AG08395 (cell line): ENCODE measurements at regions not wholly inside any gene's neighbourhood (a gene's known extent, or its start where the extent isn't known, plus 50 kb on each side); places are given as distances from the start of the nearest gene placed in this dataset.
"Not testable (repeated sequence)": the region's sequence is repeated elsewhere in the genome, so short reads cannot be mapped to it uniquely, and the experiment has no call there.

Experiments
- DNase-seq: peaks from one replicate; pipeline ENCODE4 v3.0.0; 2012; ENCODE audit warnings: mixed read lengths, low spot score

DNA sequence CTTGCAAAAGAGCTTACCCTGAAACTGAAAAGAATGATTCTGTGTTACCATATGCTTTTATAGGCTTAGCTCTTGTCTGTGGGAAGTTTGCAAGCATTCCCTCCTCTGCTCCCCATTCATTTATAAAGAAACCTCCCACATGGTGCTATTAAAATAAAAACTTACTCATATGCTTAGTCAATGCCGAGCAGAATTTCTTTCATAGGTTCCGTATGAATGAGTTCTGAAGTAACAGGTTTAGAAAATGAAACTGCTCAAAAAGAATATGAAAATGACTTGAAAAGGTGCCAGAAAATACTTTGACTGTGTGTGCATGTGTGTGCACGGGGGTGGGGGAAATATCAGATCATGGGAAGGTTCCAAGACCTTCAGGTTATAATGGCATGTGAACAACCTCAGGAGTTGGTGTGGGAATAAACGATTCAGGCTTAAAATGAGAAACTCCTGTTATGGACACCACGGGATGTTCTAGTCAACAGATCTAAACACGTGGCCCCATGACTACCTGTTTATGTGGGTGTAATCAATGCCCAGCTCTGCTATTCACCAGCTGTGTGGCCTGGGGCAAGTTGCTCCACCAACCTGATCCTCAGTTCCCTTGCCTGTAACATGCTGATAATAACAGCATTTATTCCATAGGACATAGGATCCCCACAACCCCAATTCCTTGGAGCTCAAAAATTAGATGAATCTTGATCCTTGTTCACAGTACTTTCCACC, 293.7 kb upstream of the PLGLB1 start:
- not testable (repeated sequence) for DNase-seq

DNA sequence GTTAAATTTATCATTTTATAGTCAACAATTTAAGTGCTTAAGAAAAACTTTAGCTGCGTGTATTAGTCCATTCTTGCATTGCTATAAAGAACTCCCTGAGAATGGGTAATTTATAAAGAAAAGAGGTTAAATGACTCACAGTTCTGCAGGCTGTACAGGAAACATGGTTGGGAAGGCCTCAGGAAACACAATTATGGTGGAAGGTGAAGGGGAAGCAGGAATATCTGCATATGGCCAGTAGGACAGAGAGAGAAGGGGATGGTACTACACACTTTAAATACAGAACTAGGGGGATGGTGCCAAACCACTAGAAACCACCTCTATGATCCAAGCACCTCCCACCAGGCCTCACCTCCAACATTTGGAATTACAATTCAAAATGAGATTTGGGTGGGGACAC, 295.5 kb upstream of the PLGLB1 start:
- DNase-seq, result not testable (repeated sequence)

DNA sequence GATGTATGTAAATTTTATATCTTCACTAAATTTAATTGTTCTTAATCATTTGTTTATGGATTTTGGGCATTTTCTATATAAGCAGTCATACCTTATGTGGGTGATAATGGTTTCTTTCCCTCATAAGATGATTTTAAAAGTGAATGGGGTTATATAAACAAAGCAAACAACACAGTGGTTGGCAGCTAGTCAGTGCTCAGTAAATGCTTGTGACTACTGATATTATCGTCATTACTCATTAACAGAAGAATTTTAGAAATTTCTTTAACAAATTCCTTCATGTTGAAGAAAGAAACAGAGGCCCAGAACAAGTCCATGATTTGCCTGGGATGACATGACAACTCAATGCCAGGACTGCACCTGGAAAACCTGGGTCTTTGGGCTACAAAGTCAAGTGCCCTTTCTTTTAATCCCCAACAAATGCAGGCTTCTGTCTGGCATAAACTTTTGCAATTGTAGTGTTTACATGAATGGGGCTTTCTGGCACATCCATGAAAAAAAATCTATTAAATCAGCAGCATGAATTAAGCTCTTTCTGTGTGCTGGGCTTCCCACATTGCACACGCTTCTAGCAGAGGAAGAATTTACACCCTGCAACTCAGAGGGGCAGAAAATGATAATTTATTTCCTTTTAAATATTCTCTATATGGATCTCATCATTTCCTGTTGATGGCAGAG, 297.3 kb upstream of the PLGLB1 start:
- DNase-seq, result not testable (repeated sequence)

DNA sequence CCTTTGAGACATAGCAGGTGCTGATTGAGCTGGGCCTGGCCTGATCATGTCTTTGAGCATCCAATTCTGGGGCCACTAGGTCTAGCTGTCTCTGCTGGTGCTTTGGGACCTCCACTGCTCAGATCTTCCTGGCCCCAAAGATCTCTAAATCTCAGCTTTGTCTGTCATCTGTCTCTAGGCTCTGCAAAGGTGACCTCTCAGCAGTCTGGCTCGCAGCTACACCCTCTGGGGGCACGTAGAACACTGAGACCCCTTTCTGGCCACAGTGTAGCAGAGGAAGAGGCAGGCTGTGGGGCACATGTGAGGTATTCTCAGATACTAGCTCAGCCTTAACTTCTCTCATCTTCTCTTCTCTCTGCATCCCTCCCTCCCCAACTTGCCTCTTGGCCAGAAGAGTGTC, 298.1 kb upstream of the PLGLB1 start:
- not testable (repeated sequence) for DNase-seq

DNA sequence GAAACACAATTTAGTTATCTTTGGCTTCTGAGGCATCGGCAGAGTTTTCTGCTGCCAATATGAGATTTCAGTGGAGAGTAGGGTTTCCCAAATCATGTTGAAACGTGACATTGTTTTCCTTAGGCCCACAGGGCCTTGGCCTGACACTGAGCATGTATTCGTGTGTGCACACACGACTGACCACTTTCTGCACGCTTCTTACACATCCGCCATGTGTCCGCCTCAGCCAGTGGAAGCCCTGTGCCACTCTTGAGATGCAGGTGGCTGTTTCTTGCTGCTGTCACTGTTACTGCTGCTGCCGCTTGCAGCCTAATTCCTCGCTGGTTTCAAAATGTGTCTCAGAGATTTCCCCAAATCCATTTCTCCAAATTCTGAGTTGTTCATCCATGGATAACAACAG, 299.6 kb upstream of the PLGLB1 start:
- not testable (repeated sequence) for DNase-seq

GRCh38 chr2:87324335-87325041, 302.8 kb upstream of the PLGLB1 start:
- DNase-seq, result not testable (repeated sequence)

DNA sequence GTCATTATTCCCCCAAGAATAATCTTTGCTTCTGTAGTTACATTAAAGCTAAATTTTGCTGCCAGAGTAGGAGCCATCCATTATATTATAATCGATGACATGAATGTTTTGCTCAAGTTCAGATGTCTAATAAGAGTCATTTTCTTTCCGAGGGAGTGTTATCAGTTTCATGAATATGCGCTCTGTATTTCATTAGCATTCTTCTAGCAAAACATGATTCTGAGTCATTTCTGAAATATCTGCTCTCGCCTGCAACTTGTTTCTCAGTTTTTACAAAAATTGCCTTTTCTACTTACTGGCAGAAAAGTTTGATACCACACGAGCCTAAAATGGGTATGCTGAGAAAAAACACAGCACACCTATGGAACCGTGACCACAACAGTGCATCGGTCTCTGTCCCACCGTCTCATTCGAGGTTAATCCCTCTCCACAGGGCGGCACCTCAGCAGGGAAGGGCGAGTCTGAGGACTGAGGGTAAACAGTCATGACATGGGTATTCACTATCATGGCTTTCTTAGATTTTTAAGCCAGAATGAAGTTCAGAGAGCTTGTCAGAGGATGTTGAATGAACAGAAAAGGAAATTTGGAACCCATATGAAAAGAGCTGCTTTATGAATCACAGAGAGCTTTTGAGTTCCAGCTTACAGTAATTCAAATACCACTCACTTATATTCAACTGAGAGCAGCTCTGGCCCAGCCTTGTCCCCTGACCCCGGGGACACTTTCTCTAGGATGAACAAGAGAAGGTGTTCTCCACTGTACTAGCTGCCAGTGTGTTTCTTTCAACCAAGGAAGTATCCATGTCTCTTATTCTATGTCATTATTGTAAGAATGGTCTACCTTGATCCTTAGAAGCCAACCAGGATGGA, 303.6 kb upstream of the PLGLB1 start:
- not testable (repeated sequence) for DNase-seq

- not testable (repeated sequence) for DNase-seq
Measured at GRCh38 chr2:87325911-87326294, 304.3 kb upstream of the PLGLB1 start.

DNA sequence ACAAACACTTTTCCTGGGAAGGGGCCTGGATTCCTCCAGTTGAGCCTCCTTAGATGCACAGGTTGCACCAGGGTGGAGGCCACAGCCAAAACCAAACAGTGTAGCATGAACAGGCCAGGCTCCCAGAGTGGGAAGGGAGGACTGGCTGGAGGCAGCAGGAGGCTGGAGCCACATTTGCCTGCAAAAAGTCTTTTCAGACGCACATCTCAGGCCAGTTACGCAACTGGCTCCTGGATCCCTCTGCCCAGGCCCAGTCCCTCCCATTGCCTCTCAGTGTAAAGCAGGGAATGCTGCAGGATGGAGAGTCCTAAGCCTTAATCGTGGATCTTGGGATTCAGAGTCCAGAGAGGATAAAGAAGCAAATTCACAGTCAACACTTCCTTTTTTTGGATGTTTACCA, 305.1 kb upstream of the PLGLB1 start:
- not testable (repeated sequence) for DNase-seq

DNA sequence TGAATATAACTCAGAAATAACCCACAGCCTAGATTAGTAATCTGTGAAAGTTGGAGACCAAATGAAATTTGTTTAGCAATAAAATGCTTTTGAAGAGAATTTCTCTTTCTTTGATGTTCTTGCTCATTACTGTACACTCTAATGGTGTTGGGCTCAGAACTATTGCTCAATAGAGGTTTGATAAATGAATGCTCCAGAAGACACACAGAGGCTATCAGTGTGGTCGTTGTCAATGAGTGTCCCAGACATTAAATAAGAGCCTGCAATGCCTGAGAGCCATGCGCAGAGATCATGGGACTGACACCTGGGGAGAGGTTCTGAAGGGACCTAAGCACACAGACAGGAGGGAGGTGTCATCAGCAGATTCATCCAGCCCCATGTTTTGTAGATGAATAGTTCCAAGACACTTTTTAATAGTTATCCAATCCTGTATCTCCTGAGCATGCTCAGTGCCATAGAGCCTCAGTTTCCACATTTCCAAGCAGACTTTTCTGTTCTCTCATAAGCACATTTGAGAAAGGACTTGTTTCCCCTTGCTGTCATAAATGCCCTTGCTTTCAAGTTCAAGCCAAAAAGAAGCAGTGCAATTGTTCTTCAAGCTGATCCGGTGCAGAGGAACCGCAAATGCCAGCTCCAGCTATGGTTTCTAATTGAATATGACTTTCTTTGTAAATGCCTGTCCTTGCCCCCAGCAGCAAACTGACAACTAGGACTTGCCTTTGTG, 306.2 kb upstream of the PLGLB1 start:
- not testable (repeated sequence) for DNase-seq

DNA sequence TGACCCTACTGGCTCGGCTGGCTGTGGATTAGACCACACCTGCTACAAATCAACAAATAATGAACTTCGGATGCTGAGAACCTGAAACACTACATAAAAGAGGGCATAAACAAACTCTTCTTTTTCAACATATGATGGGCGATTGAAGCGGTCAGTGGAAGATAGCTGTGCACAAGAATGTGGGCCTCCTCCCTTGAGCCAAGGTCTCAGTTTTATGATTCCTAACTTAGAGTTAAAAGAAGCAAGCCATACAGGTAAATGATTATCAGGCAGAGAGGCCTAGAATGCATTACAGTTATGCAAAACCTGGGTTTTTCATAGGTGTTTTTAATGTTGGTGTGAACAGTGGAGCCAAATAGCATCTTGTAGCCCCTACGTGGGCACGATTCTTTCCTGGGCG, 307.9 kb upstream of the PLGLB1 start:
- not testable (repeated sequence) for DNase-seq

GRCh38 chr2:87330486-87330885, 308.8 kb upstream of the PLGLB1 start:
- not testable (repeated sequence) for DNase-seq

- not testable (repeated sequence) for DNase-seq
Measured at GRCh38 chr2:87331940-87332583, 310.4 kb upstream of the PLGLB1 start.

- not testable (repeated sequence) for DNase-seq
Measured at GRCh38 chr2:87334888-87335287, 313.2 kb upstream of the PLGLB1 start.

DNA sequence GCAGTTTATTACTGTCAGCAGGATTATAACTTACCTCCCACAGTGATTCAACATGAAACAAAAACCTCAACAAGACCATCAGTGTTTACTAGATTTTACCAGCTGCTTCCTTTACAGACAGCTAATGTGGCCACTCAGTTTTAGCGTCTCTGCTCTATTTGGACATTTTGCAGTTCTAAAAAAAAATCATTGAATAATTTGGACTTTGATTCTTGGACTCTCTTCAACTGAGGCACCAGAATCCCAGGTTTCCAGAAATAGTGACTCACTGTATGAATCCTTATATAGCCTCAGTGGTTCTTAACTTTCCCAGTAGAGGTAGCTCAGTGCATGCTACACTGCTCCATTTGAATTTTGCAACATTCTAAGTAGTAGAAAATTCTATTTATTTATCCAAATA, 317.4 kb upstream of the PLGLB1 start:
- DNase-seq, result not testable (repeated sequence)

DNA sequence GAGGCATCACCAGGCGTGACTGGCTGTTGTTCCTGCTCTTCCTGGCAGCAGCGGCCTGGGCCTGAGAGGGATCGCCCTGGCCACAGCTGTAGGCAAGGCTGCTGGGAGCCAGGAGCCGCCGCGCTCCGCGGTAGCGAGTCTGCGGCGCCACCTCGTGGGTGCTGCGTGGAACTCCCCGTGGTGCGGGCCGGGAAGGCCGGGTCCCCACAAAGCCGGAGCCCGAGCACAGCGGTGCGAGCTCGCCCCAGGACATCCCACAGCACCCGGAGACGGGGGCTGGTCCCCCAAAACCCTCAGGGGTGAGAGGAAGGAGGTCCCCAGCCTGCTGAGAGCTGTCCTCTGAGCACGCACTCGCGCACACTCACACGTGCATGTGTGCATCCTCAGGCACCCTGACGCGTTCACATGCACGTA, 320.0 kb upstream of the PLGLB1 start:
- not testable (repeated sequence) for DNase-seq

- DNase-seq, result not testable (repeated sequence)
Measured at GRCh38 chr2:87342175-87342574, 320.5 kb upstream of the PLGLB1 start.

GRCh38 chr2:87343347-87343746, 321.7 kb upstream of the PLGLB1 start:
- not testable (repeated sequence) for DNase-seq

DNA sequence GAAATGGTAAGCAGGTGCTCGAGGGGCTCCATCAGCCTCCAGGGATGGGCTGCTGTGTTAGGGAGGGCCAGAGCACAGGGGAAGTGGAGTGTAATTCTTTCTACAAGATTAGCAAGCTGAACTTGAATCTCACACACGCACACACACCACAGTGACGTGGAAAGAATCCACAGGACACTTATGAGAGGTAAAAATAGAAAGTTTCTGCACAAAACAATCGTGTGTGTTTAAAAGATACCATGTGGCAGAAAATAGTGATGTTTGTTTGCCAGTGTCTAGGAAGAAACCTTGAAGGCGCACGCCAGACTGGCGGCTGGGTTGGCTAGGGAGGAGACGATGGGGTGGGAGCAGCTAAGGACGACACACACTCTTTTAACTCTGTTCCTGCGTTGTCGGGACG, 323.6 kb upstream of the PLGLB1 start:
- not testable (repeated sequence) for DNase-seq

- DNase-seq, result not testable (repeated sequence)
Measured at GRCh38 chr2:87348556-87348955, 326.9 kb upstream of the PLGLB1 start.

DNA sequence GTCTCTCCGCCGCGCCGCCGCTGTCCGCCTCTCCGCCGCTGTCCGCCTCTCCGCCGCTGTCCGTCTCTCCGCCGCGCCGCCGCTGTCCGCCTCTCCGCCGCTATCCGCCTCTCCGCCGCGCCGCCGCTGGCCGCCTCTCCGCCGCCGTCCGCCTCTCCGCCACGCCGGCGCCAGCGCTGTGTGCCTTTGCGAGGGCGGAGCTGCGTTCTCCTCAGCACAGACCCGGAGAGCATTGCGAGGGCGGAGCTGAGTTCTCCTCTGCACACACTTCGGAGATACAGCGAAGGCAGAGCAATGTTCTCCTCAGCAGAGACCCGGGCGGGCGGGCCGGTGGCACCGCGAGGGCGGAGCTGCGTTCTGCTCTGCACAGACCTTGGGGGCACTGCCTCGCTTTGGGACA, 327.4 kb upstream of the PLGLB1 start:
- DNase-seq, result not testable (repeated sequence)
